ENCODE measurements at regions not wholly inside any gene's neighbourhood (a gene's known extent, or its start where the extent isn't known, plus 50 kb on each side); places are given as distances from the start of the nearest gene placed in this dataset.

- DNase-seq (ENCODE audit: low read depth), result no peak
Observed at GRCh38 chr13:77423296-77423695, 96.4 kb upstream of the MYCBP2 start.

- DNase-seq (ENCODE audit: low read depth), result no peak
Observed at GRCh38 chr13:77422724-77423123, 95.8 kb upstream of the MYCBP2 start.

GRCh38 chr13:77417897-77418296 is 91.0 kb upstream of the MYCBP2 start:
- no peak for DNase-seq (ENCODE audit: low read depth)

- DNase-seq (ENCODE audit: low read depth), result no peak
Observed at GRCh38 chr13:77416666-77417212, 89.8 kb upstream of the MYCBP2 start.

- no peak for DNase-seq (ENCODE audit: low read depth)
Observed at GRCh38 chr13:77415253-77416071, 88.6 kb upstream of the MYCBP2 start.

GRCh38 chr13:77412860-77413259 is 86.0 kb upstream of the MYCBP2 start:
- DNase-seq (ENCODE audit: low read depth), result no peak

- DNase-seq (ENCODE audit: low read depth), result no peak
Observed at GRCh38 chr13:77412116-77412635, 85.3 kb upstream of the MYCBP2 start.

GRCh38 chr13:77409412-77409811 is 82.5 kb upstream of the MYCBP2 start:
- no peak for DNase-seq (ENCODE audit: low read depth)

- DNase-seq (ENCODE audit: low read depth), result no peak
Observed at GRCh38 chr13:77406644-77407440, 79.9 kb upstream of the MYCBP2 start.

- no peak for DNase-seq (ENCODE audit: low read depth)
Observed at GRCh38 chr13:77398825-77399620, 72.1 kb upstream of the MYCBP2 start.

- no peak for DNase-seq (ENCODE audit: low read depth)
Observed at GRCh38 chr13:77397636-77398035, 70.7 kb upstream of the MYCBP2 start.

- DNase-seq (ENCODE audit: low read depth), result no peak
Observed at GRCh38 chr13:77391475-77391874, 64.6 kb upstream of the MYCBP2 start.

GRCh38 chr13:77390391-77390790 is 63.5 kb upstream of the MYCBP2 start:
- peak; percentile 3 for DNase-seq (ENCODE audit: low read depth)

- no peak for DNase-seq (ENCODE audit: low read depth)
Observed at GRCh38 chr13:77389625-77390000, 62.7 kb upstream of the MYCBP2 start.

- no peak for DNase-seq (ENCODE audit: low read depth)
Observed at GRCh38 chr13:77388944-77389624, 62.2 kb upstream of the MYCBP2 start.

- no peak for DNase-seq (ENCODE audit: low read depth)
Observed at GRCh38 chr13:77387607-77388200, 60.8 kb upstream of the MYCBP2 start.

- peak; percentile 18 for DNase-seq (ENCODE audit: low read depth)
Observed at GRCh38 chr13:77386880-77387606, 60.1 kb upstream of the MYCBP2 start.

- no peak for DNase-seq (ENCODE audit: low read depth)
Observed at GRCh38 chr13:77386046-77386445, 59.2 kb upstream of the MYCBP2 start.

- DNase-seq (ENCODE audit: low read depth), result no peak
Observed at GRCh38 chr13:77384999-77385398, 58.1 kb upstream of the MYCBP2 start.

- DNase-seq (ENCODE audit: low read depth), result no peak
Observed at GRCh38 chr13:77383097-77383496, 56.2 kb upstream of the MYCBP2 start.
